NCI-H187 treated with DMSO at 0.1 percent for 48 hours (cell line): ENCODE measurements at regions not wholly inside any gene's neighbourhood (a gene's known extent, or its start where the extent isn't known, plus 50 kb on each side); places are given as distances from the start of the nearest gene placed in this dataset.

ENCODE experiments used
- DNase-seq: peaks from one replicate; lab custom pipeline; 2025; lab: John Stamatoyannopoulos, UW

- DNase-seq: no peak
Measured at GRCh38 chr3:189500798-189501495, 130.2 kb upstream of the TP63 start.

DNA sequence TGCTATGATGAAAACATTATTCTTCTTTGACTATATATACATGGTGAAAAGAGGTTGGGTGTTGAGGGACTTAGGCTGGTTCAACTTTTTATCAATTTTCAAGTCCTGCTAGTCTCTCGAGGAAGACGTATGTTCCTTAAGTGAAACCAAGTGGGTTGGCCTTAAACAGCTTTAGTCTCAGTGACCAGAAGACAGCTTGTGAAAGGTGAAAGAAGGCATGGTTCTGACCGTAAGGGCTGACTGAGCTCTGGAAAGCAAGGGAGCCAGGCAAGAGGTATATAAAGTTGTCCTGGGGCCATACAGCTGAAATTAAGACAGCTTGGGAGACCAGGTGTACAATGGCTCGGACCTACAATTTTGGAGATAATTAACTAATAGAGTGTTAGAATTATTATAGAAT is 128.9 kb upstream of the TP63 start:
- no peak for DNase-seq

DNA sequence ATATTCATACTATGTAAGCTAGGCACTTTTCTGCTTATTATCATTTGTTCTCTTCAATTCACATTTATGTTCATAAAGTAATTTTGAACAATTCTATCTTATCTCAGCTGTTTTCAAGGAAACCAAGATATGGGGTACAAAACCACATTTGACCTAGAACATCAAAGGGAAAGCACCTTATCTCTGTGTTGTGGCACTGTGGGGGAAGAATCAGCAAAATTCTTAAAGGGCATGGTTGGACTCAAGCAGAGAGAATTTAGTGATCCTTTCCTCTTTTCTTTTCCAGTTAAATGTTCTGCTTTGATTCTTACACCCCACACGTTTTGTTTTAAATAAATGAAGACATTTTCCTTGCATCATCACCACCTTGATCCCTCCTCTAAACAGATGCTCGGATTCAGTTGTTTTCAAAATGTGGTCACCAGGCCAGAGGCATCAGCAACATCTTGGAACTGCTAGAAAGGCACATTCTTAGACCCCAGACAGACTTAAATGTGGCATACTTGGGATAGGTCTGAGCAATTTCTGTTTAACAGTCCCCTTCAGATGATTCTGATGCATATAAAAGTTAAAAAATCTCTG is 128.4 kb upstream of the TP63 start:
- no peak for DNase-seq

DNA sequence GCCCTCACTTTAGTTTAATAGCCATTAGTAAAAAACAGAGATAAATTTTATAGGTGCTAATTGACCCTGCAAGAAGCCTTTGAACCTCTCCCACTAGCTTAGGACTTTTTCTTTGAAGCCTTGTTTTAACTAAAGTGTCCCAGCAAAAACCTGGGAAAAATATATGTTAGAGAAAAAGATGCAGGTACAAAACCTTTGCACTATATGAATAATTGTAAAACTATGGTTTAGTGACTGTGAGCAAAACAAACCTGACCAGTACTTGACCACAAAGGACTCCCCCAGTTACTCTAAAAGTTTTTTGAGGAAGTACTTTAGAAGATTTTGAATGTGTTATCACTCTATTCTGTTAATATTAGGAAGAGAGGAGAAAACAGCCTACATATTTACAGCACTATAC is 123.3 kb upstream of the TP63 start:
- no peak for DNase-seq

DNA sequence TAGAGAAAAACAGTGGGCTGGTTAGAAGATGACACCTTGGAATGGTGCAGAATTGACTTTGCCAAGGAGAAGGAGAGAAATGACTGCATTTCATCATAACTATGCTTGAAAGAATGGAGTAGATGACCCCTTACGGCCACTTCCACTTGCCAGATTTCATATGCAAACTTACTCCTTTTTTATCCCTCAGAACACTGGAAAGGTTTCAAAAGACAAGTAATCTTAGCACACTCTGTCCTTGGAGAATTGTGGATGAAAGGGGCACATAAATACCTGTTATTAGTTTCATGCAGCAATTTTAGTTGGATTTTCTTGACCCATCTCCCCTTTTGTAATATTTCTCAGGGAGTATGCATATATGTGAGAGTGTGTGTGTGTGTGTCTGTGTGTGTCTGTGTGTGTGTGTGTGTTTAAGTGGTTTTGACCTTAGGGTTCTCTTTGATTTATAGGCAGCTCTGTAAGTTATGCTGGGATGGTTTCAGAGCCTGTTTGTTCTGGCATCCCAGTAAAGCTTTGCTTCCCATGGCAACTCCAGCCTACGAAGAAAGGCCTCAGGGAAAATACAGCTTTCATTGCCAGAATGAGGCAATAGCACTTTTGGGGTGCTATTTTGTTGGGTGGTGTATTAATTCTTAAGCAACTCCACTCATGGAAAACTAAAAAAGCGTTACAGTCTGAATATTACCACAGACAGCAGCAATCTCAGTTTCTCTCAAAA is 122.2 kb upstream of the TP63 start:
- DNase-seq: no peak

- DNase-seq: no peak
Measured at GRCh38 chr3:189512039-189512438, 119.2 kb upstream of the TP63 start.

- no peak for DNase-seq
Measured at GRCh38 chr3:189512821-189513220, 118.4 kb upstream of the TP63 start.

DNA sequence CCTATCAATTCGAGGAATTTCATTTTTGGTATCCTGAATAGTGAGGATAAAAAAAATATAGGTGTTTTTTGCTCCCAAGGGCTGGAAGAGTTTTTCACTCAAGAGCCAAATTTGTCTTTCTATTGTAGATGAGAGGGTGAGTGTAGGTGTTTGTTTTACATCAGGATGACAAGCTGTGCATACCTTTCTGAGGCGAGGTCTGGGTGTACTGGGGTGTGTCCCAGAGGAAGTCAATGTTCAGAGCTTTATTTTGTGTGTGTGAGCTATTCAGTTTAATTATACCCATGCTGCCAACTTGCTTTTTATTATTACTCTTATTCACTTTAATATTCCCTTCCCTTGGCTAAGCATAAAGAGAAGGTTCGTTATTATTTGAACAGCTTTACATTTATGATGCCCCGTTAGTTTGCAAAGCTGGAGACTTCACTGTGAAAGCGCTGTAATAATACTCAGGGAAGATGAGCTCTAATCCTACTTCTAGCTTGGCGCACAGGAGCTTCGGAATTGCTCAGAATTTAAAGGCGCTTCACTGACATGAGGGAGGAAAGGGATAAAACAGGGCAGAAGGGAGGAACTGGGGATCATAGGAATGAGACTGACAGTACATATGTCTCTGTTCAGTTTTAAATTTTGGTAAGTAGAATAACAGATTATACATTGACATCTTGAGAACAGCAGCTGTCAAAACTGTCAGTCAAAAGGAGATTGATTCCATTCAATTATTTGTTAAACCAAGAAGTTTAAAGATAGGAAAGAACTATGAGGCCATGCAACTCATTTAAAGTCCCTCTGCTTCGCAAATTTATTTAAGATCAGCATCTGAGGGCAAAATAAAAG is 117.7 kb upstream of the TP63 start:
- DNase-seq: no peak

- no peak for DNase-seq
Measured at GRCh38 chr3:189516039-189516438, 115.2 kb upstream of the TP63 start.

- DNase-seq: no peak
Measured at GRCh38 chr3:189517981-189518380, 113.2 kb upstream of the TP63 start.

- DNase-seq: no peak
Measured at GRCh38 chr3:189519458-189519857, 111.7 kb upstream of the TP63 start.

GRCh38 chr3:189529468-189529867 is 101.7 kb upstream of the TP63 start:
- DNase-seq: no peak

DNA sequence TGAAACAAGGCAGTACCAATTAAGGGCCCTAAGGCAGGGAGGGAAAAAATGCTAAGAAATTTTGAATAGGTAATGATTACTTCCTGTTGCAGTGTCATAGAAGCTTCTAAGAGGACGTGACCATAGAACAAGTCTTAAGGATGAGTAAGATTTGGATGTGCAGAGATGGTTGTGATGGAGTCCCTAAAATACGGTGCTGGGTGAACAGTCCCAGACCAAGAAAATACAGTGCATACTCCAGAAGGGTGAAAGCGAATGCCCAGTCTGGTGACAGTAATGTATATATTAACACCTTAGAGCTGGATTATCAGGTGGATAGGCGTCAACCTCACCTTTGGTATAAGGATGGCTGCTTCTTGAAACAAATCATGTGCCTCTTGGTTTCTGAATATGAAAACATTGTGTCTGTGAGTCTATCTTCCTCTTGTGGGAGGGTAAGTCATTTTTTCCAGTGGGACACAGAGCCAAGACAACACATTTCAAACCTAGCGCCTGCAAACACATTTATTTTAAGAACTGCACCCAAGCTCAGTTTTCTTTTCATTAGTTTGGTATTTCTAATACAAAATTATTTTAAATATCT is 101.2 kb upstream of the TP63 start:
- DNase-seq: no peak

DNA sequence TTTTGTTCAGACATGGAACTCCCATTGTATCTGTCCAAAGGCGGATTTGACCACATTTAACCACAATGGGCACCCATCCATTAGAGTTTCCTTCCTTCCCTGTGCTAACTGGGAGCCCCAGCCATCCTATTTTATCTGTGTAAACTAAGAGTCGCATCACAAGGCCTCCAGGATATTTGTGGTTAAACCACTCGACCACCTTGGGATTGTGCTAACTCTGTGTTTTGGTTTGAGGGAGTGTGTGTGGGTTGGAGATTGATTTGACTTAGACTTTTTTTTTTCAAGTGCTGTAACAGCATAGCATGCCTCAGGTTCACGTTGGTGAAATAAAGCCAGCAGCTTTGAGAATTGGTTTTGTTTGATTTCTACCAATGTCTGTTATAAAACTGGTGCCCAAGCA is 100.4 kb upstream of the TP63 start:
- DNase-seq: no peak

DNA sequence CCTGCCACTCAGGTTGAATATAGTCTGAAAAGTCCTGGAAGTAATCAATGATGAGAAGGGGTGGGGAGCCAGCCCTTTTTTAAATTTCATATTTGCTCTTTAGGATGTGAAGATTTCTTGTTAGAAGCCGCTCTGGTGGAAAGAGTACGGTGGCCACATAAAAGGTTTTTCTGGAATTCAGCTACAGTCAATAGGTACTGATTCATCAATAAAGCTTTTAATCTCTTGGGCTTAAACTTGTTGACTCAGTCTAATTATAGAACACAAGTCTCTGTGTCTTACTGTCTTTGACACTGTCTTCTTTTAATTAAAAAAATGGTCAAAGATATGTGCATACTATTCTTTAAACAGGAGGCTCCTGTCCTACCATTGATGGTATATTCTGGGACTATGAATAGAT is 99.9 kb upstream of the TP63 start:
- DNase-seq: no peak

DNA sequence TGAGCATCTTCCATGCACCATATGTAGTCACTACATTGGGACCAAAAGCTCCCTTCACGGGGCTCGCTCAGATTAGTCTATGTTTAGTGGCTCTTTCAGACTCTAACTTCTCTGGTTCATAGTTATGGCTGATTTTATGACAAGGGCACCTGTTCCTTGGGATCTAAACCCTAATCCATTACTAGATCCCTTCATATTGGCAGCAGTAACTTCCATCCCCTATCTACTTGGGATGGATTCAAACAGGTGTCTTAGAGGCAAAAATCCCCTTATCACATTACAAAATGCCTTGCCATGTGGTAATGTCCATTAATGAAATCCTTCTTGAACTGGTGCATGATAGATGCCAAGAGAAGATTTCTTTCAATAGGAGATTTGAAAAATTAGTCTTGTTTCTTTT is 96.7 kb upstream of the TP63 start:
- no peak for DNase-seq

DNA sequence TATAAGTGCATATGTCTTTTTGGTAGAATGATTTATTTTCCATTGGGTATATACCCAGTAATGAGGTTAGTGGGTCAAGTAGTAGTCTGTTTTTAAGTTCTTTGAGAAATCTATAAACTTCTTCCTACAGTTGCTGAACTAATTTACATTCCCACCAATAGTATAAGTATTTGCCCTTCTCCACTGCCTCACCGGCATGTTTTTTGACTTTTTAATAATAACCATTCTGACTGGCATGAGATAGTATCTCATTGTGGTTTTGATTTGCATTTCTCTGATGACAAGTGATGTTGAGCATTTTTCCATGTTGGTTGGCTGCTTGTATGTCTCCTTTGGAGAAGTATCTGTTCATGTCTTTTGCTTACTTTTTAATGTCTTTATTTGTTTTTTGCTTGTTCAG is 94.1 kb upstream of the TP63 start:
- no peak for DNase-seq

DNA sequence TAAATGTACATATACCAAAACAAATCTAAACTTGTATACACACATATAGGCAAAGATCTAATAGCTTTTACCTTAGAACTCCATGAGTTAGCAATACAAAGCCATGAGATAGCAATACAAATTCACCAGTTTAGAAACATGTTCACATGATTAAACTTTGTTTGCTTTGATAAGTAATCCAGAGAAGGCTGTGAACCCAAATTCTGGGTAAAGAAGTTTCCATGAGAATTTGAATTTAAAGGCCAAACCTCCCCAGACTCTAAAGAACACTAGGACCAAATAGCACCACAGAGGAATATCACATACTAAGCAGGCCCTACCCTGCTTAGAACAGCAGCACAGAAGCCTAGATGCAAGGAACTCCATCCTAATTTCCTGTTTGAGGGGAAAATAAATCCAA is 83.7 kb upstream of the TP63 start:
- DNase-seq: no peak

- no peak for DNase-seq
Measured at GRCh38 chr3:189548053-189548452, 83.1 kb upstream of the TP63 start.

GRCh38 chr3:189551007-189551406 is 80.2 kb upstream of the TP63 start:
- DNase-seq: no peak

- DNase-seq: no peak
Measured at GRCh38 chr3:189554868-189555557, 76.2 kb upstream of the TP63 start.

DNA sequence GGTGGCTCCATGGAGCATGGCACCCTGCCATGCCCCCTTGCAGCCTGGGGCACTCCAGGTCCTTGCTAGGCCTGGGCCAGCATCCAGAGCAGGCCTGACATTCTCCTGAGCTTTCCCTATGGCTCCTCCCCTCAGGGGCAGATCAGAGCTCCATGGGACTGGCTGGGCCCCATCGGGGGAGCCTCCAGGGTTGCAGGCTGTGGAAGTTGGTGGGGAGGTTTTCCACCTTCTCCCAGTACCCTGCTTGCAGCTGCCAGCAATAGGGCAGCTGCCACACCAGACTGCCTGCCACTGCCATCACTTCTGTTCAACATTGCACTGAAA is 75.7 kb upstream of the TP63 start:
- DNase-seq: no peak
